ENCODE measurements at regions not wholly inside any gene's neighbourhood (a gene's known extent, or its start where the extent isn't known, plus 50 kb on each side); places are given as distances from the start of the nearest gene placed in this dataset.

DNA sequence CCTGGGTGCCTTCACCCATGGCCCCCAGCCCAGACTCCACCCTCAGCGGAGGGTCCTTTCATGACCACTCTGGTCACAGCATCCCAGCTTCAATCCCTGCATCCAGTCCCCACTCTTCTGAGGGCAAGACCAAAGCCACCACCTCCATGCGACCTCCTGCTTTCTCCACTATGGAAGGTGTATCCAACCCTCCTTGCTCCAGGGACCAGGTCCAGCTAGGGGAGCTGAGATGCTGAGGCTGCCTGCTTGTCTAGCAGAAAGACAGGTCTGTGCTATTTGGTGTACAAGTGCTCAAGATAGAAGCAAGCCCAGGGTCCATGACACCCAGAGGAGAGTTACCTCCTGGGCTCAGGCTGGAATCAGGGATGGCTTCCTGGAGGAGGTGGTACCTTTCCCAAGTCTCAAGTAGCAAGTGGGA is 73.8 kb upstream of the RAB6C start:
- DNase-seq = no peak

- no peak for DNase-seq
Measured at GRCh38 chr2:129906139-129906860, 73.2 kb upstream of the RAB6C start.

DNA sequence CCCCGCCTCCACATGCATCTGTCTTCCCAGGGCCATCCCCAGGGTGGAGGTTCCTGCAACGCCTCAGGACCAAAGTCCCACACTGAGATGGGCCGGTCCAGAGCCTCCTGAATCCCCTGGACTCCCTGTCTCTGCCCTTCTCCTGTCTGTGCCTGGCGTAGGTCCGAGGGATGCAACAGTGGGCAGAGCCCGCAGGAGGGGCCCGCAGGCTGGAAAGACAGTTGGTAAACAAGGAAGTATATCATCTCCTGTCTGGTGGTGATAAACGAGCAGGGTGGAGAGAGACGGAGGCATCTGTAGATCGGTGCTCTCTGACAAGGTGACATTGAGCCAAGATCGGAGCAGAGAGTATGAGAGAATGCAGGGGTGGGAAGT is 72.6 kb upstream of the RAB6C start:
- DNase-seq = no peak

GRCh38 chr2:129907256-129907998 is 72.0 kb upstream of the RAB6C start:
- DNase-seq = no peak

DNA sequence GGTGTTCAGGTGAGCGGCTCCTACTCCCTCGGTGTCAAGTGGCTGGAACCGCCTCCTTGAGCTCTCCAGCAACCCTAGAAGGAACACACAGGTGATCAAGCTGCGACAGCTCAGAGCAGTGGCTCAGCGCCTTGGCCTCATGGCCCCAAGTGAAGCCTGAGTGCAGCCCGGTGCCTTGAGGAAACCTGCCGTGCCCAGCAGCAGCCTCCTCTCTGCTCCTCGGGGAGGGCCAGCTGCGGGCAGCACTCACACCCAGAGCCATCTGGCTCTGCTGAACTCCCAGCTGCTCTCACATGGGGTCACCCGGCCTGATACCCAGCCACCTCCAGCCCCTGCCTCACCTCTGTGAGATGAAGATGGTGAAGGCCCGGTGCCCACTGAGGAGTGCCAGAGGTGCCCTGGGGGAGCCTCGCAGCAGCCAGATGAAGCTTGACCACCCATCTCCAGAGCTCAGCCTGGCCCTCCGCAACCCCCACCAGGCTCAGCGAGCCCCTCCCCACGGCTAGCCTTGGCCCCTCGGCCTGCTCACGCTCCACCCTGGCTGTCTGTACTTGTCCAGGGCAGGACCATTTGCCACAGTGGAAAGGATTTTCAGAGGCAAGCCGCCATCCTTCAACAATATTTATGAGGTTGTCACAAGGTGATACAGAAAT is 70.6 kb upstream of the RAB6C start:
- no peak for DNase-seq

GRCh38 chr2:129909651-129910418 is 69.6 kb upstream of the RAB6C start:
- no peak for DNase-seq

GRCh38 chr2:129910446-129911362 is 68.8 kb upstream of the RAB6C start:
- DNase-seq = no peak

GRCh38 chr2:129911363-129912065 is 68.0 kb upstream of the RAB6C start:
- DNase-seq = no peak

DNA sequence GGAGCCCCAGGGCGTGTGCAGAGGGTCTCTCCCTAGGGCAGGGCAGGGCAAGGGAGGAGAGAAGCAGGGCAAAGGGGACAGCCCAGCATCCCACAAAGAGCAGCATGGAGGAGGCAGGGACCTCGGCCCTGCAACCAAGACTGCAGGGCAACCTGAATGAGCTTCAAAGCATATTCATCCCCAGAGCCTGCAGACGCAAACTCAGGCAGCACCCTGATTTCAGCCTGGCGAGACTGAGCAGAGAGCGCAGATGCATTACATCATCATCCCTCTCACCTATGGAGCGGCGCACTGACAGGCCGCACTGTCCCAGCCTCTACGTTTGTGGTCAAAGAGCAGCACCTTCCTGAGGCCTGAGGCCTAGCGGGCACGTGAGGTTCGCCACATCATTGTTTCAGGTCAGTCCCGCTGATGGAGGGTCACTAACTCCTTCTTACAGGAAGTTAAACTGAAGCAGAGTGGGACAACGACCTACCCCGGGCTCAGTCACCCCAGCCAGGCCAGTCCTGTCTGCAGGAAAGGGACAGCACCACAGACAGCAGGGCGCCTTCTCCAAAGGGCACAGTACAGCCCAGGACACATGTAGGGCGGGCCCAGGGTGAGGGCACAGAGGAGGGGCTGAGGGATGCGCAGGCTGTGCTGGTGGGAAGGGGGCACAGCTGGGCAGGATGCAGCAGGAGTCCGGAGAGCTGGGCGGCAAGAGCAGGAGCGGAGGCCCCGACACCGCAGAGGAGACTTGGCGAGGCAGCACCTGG is 67.2 kb upstream of the RAB6C start:
- DNase-seq = no peak

DNA sequence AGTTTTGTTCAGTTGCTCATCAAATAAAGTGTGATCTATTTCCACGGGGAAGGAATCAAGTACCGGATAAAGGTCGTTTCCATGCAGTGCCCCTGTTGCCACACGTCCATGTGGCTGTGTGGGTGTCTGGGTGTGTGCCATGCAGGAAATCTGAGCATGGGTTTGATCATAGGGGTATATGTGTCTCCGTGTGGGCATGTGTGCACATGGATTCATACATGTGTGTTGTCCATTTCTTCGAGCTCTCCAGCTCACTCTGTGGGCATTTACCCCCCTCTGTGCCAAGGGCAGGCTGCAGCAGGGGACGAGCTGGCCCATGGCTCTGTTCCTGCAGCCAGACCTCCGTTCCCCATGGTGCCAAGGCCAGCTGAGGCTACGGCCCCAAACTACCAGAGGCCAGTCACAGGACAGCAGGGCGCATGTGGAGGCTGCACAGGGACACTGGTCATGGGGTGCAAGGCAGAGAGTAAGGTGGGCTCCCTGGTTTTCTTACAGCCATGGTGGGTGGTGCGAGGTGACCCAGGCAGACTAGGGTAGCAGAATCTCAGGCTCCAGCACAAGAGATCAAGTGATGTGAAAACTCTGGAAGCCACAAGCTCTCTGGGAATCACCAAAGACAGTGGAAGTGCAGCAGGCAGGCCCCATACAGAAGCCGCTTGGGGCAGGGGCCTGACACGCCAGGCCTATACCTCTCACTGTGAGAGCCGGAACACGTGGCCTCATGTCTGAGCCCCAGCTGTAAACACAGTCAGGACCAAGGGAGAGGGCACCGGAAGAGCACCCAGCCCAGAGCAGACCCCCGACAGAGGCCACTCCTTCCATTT is 66.4 kb upstream of the RAB6C start:
- no peak for DNase-seq

DNA sequence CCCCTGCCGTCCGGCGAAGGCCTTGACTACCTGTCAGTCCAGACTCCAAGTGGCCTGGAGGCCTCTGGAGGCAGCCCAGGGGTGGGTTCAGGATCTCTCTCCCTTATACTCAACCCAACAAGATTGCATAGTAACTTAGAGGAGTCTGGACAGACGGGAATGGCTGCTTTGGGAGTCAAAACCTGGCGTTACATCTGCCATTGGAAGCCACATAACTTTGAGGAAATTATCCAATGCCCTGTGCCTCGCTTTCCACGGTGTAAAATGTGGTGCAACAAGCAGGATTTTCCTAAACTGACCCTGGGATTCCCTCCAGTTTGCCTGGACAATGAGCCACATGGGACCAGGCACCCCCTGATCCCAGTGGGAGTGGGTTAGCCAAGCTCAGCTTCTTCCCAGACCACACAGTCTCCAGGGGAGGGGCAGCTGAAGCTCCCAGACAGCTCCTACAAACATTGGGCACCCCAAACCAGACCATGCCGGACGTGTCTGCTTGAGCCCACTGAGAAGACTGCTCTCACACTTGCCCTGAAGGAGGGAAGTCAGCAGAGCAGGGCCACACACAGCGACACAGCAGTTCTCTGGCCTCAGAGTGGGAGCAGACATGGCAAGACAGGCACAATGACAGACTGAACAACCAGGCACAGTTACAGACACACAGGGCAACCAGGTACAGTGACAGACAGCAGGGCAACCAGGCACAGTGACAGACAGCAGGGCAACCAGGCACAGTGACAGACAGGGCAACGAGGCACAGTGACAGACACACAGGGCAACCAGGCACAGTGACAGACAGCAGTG is 65.6 kb upstream of the RAB6C start:
- DNase-seq = no peak

DNA sequence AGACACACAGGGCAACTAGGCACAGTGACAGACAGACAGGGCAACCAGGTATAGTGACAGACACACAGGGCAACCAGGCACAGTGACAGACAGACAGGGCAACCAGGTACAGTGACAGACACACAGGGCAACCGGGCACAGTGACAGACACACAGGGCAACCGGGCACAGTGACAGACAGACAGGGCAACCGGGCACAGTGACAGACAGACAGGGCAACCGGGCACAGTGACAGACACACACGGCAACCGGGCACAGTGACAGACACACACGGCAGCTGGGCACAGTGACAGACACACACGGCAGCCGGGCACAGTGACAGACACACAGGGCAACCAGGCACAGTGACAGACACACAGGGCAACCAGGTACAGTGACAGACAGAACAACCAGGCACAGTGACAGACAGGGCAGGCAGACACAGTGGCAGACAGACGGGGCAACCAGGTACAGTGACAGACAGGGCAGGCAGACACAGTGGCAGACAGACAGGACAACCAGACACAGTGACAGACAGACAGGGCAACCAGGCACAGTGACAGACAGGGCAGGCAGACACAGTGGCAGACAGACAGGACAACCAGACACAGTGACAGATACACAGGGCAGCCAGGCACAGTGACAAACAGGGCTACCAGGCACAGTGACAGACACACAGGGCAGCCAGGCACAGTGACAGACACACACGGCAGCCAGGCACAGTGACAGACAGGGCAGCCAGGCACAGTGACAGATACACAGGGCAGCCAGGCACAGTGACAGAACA is 64.7 kb upstream of the RAB6C start:
- no peak for DNase-seq

DNA sequence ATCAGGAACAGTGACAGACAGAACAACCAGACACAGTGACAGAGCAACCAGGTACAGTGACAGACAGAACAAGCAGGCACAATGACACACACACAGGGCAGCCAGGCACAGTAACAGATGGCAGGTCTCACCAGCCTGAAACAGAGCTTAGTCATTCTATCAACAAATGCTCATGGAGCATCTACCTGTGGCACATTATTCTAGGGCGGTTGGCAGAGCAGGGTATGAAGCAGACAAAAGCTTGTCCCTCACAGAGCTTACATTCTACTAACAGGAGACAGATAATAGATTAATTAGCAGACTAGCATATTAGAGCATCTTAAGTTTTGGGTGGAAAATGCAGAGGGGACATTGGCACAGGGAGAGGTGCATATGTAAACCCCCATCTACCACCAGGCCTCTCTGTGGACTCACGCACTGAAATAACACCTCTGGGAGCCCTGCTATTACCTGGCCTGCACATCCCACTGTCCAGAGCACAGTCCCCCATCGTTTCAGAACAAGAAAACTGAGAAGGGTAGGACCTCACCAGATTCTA is 64.1 kb upstream of the RAB6C start:
- DNase-seq = no peak

DNA sequence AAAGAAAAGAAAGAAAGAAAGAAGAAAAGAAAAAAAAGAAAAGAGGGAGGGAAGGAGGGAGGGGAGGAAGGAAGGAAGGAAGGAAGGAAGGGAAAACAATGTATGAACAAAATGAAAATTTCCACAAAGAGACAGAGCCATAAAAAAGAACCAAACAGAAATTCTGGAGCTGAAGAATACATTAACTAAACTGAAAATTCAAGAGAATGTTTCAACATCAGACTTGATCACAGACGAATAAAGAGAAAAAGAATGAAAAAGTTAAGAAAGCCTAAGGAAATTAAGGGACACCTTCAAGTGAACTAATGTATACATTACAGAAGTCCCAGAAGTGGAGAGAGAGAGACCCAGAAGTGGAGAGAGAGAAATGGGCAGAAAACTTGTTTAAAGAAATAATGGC is 60.9 kb upstream of the RAB6C start:
- DNase-seq = no peak

DNA sequence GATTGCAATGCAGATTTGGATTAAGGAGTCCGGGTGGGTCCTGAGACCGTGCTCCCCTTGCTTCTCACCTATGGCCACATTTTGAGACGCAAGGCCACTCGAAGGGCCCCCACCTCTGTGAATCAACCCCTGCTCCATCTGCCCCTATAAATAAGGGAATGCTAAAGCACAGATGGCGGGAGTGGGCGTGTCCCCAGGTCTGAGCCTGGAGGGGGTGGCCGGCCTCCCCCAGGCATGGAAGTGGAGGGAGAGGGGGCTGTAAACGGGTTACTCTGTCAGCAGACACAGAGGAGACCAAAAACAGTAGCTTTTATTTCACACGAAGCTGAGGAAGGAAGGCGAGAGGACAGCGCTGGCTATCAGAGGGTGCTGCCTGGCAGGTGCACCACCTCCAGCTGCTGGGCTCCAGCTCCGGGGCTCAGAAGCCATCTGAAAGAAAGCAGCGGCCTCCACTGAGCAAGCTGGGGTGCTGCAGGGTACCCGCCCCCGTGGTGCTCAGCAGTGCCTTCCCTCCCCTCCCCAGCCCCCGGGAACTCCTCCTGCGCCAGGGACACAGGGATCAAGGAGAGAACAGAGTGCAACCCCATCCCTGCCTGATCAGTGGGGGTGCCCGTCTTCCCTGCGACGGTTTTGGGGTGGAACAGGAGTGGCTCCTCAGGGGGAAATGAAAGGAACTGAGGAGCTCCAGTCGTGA is 56.7 kb upstream of the RAB6C start:
- DNase-seq = no peak

- peak; percentile 10 for DNase-seq
Measured at GRCh38 chr2:129923265-129924091, 56.0 kb upstream of the RAB6C start.
